AG09309 (cell line): ENCODE measurements at regions not wholly inside any gene's neighbourhood (a gene's known extent, or its start where the extent isn't known, plus 50 kb on each side); places are given as distances from the start of the nearest gene placed in this dataset.

Experiments
- DNase-seq: peaks from one replicate; pipeline ENCODE4 v3.0.0-alpha.2; 2010; ENCODE audit warnings: low read depth
- H3K4me3 ChIP-seq: 2 replicates; pipeline ENCODE4 v1.5.1; 2011; ENCODE audit warnings: mild to moderate bottlenecking, low read depth, low read length, moderate library complexity; ENCODE audit not compliant: control insufficient read depth
- TF ChIP-seq, protein P1 (sequence below): IDR thresholded peaks from 2 replicates; pipeline ENCODE4 v1.5.1; 2011; ENCODE audit warnings: mild to moderate bottlenecking, low read depth, low read length, inconsistent platforms; ENCODE audit not compliant: insufficient read depth, control insufficient read depth; ENCODE audit errors: missing control alignments

DNA sequence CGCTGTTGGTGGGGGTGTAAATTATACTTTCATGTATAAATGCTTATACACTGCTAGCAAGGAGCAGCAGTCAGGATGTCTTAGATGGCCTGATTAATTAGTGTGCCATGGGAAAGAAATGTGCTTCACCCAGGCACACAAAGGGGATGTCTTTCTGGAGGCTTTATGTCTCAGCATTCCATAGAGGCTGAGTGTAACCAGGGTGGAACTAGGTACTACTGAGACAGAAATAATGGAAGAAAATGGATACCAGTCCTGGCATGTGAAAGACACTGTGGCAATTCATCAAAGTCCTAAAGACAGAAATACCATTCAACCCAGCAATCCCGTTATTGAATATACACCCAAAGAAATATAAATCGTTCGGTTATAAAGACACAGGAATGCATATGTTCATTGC, 52.5 kb downstream of the PF4 start:
- DNase-seq: no peak
- no peak overlapping the region for H3K4me3 ChIP-seq
- TF ChIP-seq, protein P1, sequence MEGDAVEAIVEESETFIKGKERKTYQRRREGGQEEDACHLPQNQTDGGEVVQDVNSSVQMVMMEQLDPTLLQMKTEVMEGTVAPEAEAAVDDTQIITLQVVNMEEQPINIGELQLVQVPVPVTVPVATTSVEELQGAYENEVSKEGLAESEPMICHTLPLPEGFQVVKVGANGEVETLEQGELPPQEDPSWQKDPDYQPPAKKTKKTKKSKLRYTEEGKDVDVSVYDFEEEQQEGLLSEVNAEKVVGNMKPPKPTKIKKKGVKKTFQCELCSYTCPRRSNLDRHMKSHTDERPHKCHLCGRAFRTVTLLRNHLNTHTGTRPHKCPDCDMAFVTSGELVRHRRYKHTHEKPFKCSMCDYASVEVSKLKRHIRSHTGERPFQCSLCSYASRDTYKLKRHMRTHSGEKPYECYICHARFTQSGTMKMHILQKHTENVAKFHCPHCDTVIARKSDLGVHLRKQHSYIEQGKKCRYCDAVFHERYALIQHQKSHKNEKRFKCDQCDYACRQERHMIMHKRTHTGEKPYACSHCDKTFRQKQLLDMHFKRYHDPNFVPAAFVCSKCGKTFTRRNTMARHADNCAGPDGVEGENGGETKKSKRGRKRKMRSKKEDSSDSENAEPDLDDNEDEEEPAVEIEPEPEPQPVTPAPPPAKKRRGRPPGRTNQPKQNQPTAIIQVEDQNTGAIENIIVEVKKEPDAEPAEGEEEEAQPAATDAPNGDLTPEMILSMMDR: no peak

DNA sequence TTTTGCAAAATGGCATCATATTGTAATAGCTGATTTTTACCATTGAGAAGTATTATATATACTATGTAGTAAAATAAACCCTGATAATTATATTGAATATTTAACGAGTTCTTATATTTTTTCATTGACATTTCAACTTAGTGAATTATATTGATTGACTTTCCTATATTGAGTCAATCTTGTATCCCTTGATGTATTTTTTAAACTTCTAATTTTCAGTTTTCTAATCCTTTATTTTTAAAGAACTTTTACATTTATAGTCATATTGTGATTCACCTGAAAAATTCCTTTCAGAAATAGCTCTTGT, 54.4 kb downstream of the CXCL1 start:
- TF ChIP-seq, protein P1: no peak
- no peak overlapping the region for H3K4me3 ChIP-seq
- no peak for DNase-seq

DNA sequence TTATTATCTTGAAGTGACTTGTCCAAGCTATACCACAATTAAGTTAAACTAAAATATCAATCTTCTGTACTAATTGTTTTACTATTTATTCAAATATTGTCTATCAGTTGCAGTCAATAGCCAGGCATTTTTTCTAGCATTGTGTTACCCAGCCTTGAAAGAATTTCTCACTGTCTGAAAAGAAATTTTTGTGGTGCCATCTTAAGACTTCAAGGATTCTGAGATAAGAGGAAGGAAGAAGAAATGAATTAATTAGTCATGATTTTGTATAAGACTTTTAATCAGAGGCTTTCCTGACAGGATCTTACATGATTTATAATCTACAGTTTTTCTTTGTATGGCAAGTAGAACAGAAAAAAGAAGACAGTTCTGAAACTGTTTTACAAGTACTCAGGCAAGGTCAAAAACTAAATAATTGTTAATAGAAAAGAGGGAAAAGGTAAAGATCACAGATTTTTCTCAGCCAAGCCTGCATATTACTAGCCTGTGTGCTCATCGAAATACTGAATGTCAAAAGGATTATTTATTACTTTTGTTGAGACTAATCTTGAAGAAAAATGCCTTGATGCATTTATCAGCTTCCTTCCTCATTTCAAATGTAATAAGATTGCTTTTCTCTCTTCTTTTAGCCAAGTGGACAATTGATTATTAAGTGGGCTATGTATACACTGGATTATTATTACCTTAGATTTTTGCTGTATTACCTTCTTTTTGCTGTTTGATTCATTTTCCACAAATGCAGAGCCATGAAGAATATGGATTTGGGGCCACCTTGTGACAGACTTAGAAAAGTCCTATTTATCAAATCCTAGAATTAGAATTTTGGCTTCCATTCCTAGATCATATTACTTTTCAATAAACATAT, 53.8 kb downstream of the CXCL1 start:
- DNase-seq: no peak
- TF ChIP-seq, protein P1: peak; percentile 38
- no peak overlapping the region for H3K4me3 ChIP-seq

DNA sequence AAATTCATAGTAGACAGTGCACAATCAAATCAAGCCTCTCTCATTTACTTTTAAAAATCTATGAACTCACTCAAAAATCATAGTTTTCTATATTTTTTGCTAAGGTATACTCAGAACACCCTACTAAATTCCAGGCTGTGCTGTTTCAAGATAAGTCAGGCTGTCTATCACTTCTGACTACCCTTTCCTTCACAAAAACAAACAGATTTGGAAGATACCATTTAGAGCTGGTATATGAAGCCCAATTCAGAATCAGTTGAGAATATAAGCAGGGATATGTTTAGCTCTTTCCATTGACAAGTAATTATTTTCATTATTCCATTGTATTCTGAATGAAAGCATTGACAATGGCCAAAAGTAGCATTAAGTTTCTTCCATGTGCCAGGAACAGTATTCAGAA, 53.1 kb downstream of the CXCL1 start:
- DNase-seq: no peak
- no peak overlapping the region for H3K4me3 ChIP-seq
- TF ChIP-seq, protein P1: no peak
